HG03097 (cell line): ENCODE measurements at regions not wholly inside any gene's neighbourhood (a gene's known extent, or its start where the extent isn't known, plus 50 kb on each side); places are given as distances from the start of the nearest gene placed in this dataset.

Experiments used
- ATAC-seq: cut with Tn5 transposase; IDR thresholded peaks from one replicate; pipeline ENCODE4 v1.9.1; 2021; ENCODE audit not compliant: unreplicated experiment, low FRiP score

- no peak for ATAC-seq
Observed at GRCh38 chr5:126178521-126178920, 244.7 kb upstream of the GRAMD2B start.

GRCh38 chr5:126182971-126183695 lies 240.1 kb upstream of the GRAMD2B start:
- no peak for ATAC-seq

DNA sequence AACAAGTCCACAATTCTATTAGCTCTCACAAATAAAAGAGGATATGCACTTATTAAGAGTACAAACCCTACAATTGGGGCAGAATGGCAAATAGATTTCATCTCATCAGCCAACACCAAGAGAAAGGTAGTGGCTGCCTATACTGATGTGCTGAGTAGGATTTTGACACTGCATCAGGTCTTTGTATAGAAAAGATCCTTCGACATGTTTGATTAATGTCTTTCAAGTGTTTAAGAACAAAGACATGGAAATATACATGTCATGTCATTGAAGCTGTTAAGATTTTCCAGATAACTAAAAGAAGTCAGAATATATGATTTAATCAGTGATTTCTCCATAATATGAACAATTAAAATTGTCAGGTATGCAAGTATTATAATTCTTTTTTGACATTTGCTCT lies 238.7 kb upstream of the GRAMD2B start:
- ATAC-seq, result no peak

DNA sequence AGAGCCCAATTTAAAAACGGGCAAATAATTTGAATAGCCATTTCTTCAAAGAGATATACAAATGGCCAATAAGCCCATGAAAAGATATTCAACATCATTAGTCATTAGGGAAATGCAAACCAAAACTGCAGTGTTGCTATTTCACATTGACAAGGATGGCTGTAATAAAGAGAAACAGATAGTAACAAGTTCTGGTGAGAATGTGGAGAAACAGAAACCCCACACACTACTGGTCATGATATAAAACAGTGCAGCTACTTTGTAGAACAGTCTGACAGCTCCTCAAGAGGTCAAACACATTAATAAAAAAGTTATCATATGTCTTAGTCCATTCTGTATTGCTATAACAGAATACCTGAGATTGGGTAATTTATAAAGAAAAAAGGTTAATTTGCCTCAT lies 237.0 kb upstream of the GRAMD2B start:
- ATAC-seq, result peak; percentile 71

DNA sequence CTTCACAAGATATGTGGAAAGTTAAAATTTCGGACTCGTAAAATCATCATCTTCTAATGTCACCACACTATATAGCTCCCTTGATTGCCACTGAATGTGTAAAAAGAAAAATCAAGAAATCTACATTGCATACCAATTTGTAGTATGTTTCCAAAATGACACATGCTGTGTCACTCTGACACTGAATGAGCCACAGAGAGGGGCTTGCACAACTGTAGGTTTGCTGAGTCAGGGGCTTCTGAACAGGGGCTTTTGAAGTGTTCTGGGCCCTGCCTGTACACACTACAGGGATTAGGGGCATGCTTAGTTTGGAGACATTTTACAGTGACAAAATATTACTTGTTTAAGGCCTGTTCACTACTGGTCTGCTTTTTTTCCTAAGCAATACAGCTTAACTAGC lies 234.4 kb upstream of the GRAMD2B start:
- ATAC-seq, result no peak

DNA sequence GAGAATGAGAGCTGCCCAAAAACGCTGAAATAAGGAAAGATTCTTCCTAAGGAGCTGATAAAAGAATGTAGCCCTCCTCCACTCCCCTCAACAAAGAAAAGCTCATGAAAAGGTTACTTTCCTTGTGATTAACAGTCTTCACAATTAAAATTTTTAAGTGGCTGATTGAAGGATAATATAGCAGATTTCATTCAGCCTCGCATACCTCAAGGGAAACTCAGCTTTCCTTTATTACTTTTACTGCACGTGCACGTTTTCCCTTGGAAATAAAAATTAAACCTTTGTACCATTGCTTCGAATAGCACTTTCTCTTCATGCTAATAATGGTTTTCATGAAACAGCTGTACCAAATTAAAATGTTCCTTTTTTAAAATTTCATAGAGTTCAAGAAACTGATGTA lies 234.0 kb upstream of the GRAMD2B start:
- ATAC-seq, result no peak

- no peak for ATAC-seq
Observed at GRCh38 chr5:126189862-126190261, 233.3 kb upstream of the GRAMD2B start.

DNA sequence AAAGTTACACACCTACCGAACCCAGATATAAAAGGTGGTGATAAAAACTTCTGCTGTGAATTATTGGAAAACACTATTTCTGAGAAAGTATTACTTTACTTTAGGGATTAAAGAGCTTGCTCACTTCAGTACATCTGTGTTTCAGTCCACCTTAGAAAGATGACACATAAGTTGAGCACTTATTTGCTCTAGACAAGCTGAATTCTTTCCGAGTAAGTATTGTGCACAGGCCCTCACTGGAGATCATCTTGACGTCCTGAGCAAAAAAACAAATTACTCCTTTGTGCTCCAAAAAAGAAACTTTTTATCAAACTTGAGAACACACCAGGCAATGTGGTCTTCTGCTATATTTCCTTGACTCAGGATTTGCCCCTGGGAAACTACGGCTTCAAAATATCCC lies 231.0 kb upstream of the GRAMD2B start:
- no peak for ATAC-seq

- ATAC-seq, result no peak
Observed at GRCh38 chr5:126195410-126196100, 227.7 kb upstream of the GRAMD2B start.

GRCh38 chr5:126198531-126198930 lies 224.7 kb upstream of the GRAMD2B start:
- no peak for ATAC-seq

DNA sequence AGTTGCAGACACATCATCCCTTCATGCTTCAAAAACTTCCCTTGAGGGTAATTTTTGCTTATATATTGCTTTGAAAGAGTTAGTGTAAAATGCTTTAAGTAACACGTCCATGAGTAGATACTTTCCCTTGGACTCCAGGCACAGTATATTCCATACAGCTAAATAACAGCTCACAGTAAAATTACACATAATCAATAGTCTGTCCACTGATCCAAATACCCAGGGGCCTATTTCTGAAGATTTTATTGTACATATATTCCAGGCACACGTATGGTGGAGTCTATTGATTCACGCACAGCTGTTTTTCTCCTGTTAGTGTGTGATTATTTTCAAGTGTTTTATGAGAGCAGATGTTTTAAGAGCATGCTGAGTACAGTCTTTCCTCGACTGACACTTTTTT lies 223.7 kb upstream of the GRAMD2B start:
- ATAC-seq, result no peak

DNA sequence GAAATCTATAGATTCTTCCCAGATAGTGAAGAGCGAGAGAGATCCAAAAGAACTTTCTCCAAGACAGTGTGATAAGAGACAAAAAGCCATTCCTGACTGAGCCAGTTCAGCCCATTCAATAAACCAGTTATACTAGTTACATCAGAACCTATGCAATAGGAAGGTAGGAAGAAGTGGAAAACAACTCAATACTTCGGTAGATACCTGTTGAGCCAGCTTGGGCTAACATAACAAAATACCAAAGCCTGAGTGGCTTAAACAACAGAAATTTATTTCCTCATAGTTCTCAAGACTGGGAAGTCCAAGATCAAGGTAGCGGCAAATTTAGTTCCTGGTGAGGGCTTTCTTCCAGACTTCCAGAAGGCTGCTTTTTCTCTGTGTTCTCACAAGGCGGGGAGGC lies 214.5 kb upstream of the GRAMD2B start:
- ATAC-seq, result no peak

GRCh38 chr5:126210955-126211354 lies 212.3 kb upstream of the GRAMD2B start:
- ATAC-seq, result no peak

GRCh38 chr5:126219616-126220015 lies 203.6 kb upstream of the GRAMD2B start:
- no peak for ATAC-seq

DNA sequence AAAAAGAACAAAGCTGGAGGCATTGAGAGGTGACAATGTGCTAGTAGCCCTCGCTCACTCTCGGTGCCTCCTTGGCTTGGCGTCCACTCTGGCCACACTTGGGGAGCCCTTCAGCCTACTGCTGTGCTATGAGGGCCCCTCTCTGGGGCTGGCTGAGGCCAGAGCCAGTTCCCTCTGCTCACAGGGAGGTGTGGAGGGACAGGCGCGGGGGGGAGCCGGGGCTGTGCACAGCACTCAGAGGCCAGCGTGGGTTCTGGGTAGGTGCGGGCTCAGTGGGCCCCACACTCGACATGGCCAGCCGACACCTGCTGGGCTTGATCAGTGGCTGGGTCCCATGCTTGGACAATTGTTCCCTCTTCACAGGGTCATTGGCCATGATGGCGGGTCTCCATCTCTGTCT lies 202.5 kb upstream of the GRAMD2B start:
- ATAC-seq, result no peak

DNA sequence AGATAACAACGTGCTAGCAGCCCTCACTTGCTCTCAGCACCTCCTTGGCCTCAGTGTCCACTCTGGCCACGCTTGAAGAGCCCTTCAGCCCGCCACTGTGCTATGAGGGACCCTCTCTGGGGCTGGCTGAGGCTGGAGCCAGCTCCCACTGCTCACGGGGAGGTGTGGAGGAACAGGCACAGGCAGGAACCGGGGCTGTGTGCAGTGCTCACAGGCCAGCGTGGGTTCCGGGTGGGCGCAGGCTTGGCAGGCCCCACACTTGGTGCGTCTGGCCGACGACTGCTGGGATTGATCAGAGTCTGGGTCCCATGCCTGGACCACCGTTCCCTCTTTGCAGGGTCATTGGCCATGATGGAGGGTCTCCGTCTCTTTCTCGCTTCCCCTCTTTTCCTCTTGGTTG lies 194.3 kb upstream of the GRAMD2B start:
- ATAC-seq, result no peak

GRCh38 chr5:126233256-126233655 lies 190.0 kb upstream of the GRAMD2B start:
- no peak for ATAC-seq

DNA sequence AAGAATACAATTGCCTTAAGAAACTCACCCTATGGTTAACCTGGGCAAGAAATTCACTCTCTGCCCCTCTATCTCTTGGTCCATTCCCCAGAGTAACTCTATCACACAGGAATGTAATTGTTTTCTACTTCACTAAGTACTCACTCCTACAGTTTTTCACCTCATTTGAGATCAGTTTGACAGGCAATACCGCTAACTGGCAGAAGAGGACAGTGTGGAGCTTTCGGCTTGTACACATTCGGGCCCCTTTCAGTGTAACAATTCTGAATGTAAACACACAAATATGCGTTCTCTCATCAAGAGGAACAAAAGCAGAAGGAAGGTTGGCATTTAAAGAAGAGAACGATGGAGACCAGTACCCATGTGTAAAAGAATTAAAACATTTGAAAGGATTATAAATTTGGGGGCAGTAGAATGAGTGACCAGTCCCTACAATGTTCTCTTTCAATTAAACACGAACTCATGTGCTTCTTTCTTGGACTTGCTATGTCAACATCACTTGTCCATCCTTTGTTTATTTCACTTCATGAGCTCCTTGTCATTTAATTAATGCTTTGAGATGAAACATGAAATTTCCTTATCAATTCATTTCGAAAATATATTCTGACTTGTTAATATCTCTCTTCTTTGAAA lies 188.5 kb upstream of the GRAMD2B start:
- ATAC-seq, result no peak

DNA sequence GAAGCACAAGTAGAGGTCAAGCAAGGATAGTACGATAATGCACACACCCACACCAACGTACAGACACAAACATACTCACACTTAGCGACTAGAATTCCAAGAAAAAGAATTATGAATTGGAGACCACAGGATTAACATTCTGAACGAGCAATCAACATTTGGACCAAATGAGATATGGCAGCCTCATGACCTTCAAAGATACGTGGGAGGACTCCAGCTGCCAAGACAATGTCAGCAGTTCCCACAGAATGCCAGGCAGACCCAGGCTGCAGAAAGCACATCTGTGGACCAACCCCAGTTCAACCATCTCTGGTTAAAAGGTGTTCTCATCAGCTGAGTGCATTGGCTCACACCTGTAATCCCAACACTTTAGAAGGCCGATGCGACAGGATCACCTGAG lies 187.6 kb upstream of the GRAMD2B start:
- no peak for ATAC-seq

DNA sequence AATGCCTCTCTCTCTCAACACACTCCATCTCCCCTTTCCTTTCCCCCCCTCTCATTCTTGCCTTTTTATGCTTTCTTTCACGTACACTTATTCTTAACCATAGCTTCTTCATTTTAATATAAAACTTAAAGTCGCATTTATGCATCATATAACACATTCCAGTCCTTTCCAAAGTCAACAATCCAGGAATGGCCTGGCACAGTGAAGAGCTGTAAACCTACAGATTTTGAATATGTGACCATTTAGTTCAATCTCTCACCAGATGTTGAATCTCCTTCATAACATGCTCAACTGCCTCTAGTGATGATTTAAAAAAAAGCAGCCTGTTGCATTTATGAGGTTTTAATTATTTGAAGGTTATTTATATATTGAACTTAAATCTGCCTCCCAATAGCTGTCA lies 186.2 kb upstream of the GRAMD2B start:
- no peak for ATAC-seq

DNA sequence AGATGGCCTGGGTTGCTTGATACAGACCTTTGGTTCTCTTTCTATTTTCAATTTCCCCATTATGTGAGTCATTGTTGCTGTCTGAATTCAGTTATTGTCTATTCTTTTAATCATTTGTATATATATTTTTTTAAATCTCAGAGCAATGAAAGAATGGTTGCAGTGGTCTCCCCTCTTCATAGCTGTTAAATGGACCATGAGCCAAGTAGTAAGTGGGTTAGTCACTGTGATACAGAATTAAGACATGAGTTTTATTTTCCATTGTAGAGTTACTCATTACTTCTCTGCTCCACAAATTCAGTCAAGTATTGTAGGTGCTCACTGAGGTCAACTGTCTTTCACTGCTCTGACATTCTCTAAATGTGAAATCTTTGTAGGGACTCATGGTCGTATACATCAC lies 174.6 kb upstream of the GRAMD2B start:
- ATAC-seq, result no peak

DNA sequence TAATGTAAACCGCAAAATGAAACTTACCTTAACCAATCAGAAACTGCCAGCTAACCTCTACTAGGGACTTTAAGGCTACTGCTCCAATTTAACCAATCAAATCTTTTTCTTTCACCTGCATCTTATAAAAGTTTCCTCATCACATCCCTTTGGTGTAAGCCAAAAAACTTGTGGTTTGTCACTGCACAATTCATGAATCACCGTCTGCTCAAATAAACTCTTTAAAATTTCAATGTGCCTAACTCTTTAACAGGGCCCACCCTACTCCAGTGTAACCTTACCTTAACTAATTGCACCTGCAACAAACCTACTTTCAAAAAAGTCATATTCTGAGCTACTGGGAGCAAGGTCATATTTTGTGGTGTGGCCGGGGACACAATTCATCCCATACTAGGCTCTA lies 172.2 kb upstream of the GRAMD2B start:
- no peak for ATAC-seq
